HEK293 (cell line): ENCODE measurements at regions not wholly inside any gene's neighbourhood (a gene's known extent, or its start where the extent isn't known, plus 50 kb on each side); places are given as distances from the start of the nearest gene placed in this dataset.

Experiments
- BCL11A ChIP-seq: fragments of 450-650 bp; formaldehyde crosslinking; IDR thresholded peaks from 2 replicates; pipeline ENCODE4 v1.5.1; 2016; ENCODE audit warnings: low read depth, missing biosample characterization, missing genetic modification characterization
- KLF9 ChIP-seq: fragments of 450-650 bp; formaldehyde crosslinking; IDR thresholded peaks from 2 replicates; pipeline ENCODE4 v1.5.1; 2016; ENCODE audit warnings: missing biosample characterization, missing genetic modification characterization, low read depth
- MYNN ChIP-seq: fragments of 450-650 bp; formaldehyde crosslinking; IDR thresholded peaks from 2 replicates; pipeline ENCODE4 v1.5.1; 2016; ENCODE audit warnings: missing biosample characterization, missing genetic modification characterization, borderline replicate concordance
- PRDM6 ChIP-seq: fragments of 450-650 bp; formaldehyde crosslinking; IDR thresholded peaks from 2 replicates; pipeline ENCODE4 v1.5.1; 2017; ENCODE audit warnings: missing biosample characterization, missing genetic modification characterization
- ZNF133 ChIP-seq: fragments of 450-650 bp; formaldehyde crosslinking; IDR thresholded peaks from 2 replicates; pipeline ENCODE4 v1.5.1; 2016; ENCODE audit warnings: missing biosample characterization, missing genetic modification characterization
- ZNF292 ChIP-seq: fragments of 450-650 bp; formaldehyde crosslinking; IDR thresholded peaks from 2 replicates; pipeline ENCODE4 v1.5.1; 2016; ENCODE audit warnings: low read depth, missing biosample characterization, missing genetic modification characterization, borderline replicate concordance
- TF ChIP-seq, protein P1 (sequence below): fragments of 450-650 bp; formaldehyde crosslinking; IDR thresholded peaks from 2 replicates; pipeline ENCODE4 v1.5.1; 2016; ENCODE audit warnings: missing biosample characterization, missing genetic modification characterization

- TF ChIP-seq KLF9 (tag by site-specific recombination), result no peak
- no peak for TF ChIP-seq BCL11A
- TF ChIP-seq PRDM6 (tag by site-specific recombination), result no peak
- TF ChIP-seq ZNF292 (tag by site-specific recombination), result no peak
- TF ChIP-seq, protein P1, sequence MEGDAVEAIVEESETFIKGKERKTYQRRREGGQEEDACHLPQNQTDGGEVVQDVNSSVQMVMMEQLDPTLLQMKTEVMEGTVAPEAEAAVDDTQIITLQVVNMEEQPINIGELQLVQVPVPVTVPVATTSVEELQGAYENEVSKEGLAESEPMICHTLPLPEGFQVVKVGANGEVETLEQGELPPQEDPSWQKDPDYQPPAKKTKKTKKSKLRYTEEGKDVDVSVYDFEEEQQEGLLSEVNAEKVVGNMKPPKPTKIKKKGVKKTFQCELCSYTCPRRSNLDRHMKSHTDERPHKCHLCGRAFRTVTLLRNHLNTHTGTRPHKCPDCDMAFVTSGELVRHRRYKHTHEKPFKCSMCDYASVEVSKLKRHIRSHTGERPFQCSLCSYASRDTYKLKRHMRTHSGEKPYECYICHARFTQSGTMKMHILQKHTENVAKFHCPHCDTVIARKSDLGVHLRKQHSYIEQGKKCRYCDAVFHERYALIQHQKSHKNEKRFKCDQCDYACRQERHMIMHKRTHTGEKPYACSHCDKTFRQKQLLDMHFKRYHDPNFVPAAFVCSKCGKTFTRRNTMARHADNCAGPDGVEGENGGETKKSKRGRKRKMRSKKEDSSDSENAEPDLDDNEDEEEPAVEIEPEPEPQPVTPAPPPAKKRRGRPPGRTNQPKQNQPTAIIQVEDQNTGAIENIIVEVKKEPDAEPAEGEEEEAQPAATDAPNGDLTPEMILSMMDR (tag by site-specific recombination), result no peak
- no peak for TF ChIP-seq MYNN
- no peak for TF ChIP-seq ZNF133
Measured at GRCh38 chr4:24192018-24192641, 302.3 kb upstream of the PPARGC1A start.
